ENCODE measurements at regions not wholly inside any gene's neighbourhood (a gene's known extent, or its start where the extent isn't known, plus 50 kb on each side); places are given as distances from the start of the nearest gene placed in this dataset.

GRCh38 chr3:30471066-30471465, 135.3 kb upstream of the TGFBR2 start:
- Mint-ChIP-seq H3K4me3 (no peak overlapping the region), H3K36me3 (ENCODE audit: low read depth) (no peaks in the 10 kb centered on the region), H3K9me3 (peaks cover 3% of the 10 kb centered on the region), H3K4me1 (ENCODE audit: low read depth) (peaks cover 34% of the 10 kb centered on the region), H3K27me3 (no peaks in the 10 kb centered on the region), H3K27ac (no peak overlapping the region)
- intact Hi-C loops (cut with micrococcal nuclease) = no loop called here
- ATAC-seq = no peak
- CTCF ChIA-PET = no interaction called here
- POLR2A ChIA-PET = no interaction called here
- DNase-seq = no peak
- TF ChIP-seq CTCF (IDR thresholded peaks at IDR 0.05) = no peak

GRCh38 chr3:30471796-30472489, 134.5 kb upstream of the TGFBR2 start:
- peaks cover 3% of the 10 kb centered on the region for H3K9me3 Mint-ChIP-seq
- H3K36me3 Mint-ChIP-seq (ENCODE audit: low read depth) = no peaks in the 10 kb centered on the region
- no peak overlapping the region for H3K4me3 Mint-ChIP-seq
- TF ChIP-seq CTCF (IDR thresholded peaks at IDR 0.05) = no peak
- DNase-seq (no peak), ATAC-seq (no peak)
- H3K27me3 Mint-ChIP-seq = no peaks in the 10 kb centered on the region
- no peak overlapping the region for H3K27ac Mint-ChIP-seq
- H3K4me1 Mint-ChIP-seq (ENCODE audit: low read depth) = peaks cover 41% of the 10 kb centered on the region
- POLR2A ChIA-PET = no interaction called here
- CTCF ChIA-PET = interaction anchor here (1.2 kb wide), 1 partner anchor 15 kb away, joined by 3 read pairs; no protein-coding TSS in a partner anchor
- intact Hi-C loops (cut with micrococcal nuclease) = no loop called here

- Mint-ChIP-seq H3K4me1 (ENCODE audit: low read depth) (peaks cover 51% of the 10 kb centered on the region), H3K27ac (no peak overlapping the region), H3K36me3 (ENCODE audit: low read depth) (no peaks in the 10 kb centered on the region), H3K27me3 (no peaks in the 10 kb centered on the region), H3K4me3 (no peak overlapping the region), H3K9me3 (peaks cover 3% of the 10 kb centered on the region)
- ATAC-seq = no peak
- no peak for TF ChIP-seq CTCF (IDR thresholded peaks at IDR 0.05)
- DNase-seq = no peak
- ChIA-PET POLR2A (no interaction called here), CTCF (interaction anchor here (1.2 kb wide), 1 partner anchor 17 kb away, joined by 3 read pairs; no protein-coding TSS in a partner anchor)
- intact Hi-C loops (cut with micrococcal nuclease) = no loop called here
Observed at GRCh38 chr3:30473374-30474051, 132.9 kb upstream of the TGFBR2 start.

- no peak overlapping the region for H3K4me3 Mint-ChIP-seq
- no peaks in the 10 kb centered on the region for H3K27me3 Mint-ChIP-seq
- no peak overlapping the region for H3K27ac Mint-ChIP-seq
- ATAC-seq (no peak), DNase-seq (no peak)
- POLR2A ChIA-PET = interaction anchor here (1.3 kb wide), 1 partner anchor 9 kb away, joined by 3 read pairs; no protein-coding TSS in a partner anchor
- TF ChIP-seq CTCF (IDR thresholded peaks at IDR 0.05) = no peak
- intact Hi-C loops (cut with micrococcal nuclease) = no loop called here
- peaks cover 2% of the 10 kb centered on the region for H3K36me3 Mint-ChIP-seq (ENCODE audit: low read depth)
- H3K9me3 Mint-ChIP-seq = peaks cover 9% of the 10 kb centered on the region
- CTCF ChIA-PET = interaction anchor here (1.1 to 1.6 kb wide), 3 partner anchors 11 to 277 kb away, joined by 3 to 5 read pairs (median 4); no protein-coding TSS in a partner anchor
- H3K4me1 Mint-ChIP-seq (ENCODE audit: low read depth) = peaks cover 47% of the 10 kb centered on the region
Observed at GRCh38 chr3:30474371-30474770, 132.0 kb upstream of the TGFBR2 start.

Data from activated CD8-positive, alpha-beta T cell treated with anti-CD3 and anti-CD28 coated beads for 36 hours (primary cell).